HEK293 (cell line): ENCODE measurements at regions not wholly inside any gene's neighbourhood (a gene's known extent, or its start where the extent isn't known, plus 50 kb on each side); places are given as distances from the start of the nearest gene placed in this dataset.

Experiments
- CTCF ChIP-seq: fragments of 450-650 bp; formaldehyde crosslinking; IDR thresholded peaks from 2 replicates; pipeline ENCODE4 v1.5.1; 2016; ENCODE audit warnings: missing biosample characterization, missing genetic modification characterization
- KLF1 ChIP-seq: fragments of 450-650 bp; formaldehyde crosslinking; IDR thresholded peaks from 2 replicates; pipeline ENCODE4 v1.5.1; 2016; ENCODE audit warnings: missing biosample characterization, missing genetic modification characterization
- REST ChIP-seq: fragments of 450-650 bp; formaldehyde crosslinking; IDR thresholded peaks from 2 replicates; pipeline ENCODE4 v1.5.1; 2016; ENCODE audit warnings: missing biosample characterization, missing genetic modification characterization
- ZNF121 ChIP-seq: fragments of 450-650 bp; formaldehyde crosslinking; IDR thresholded peaks from 2 replicates; pipeline ENCODE4 v1.5.1; 2016; ENCODE audit warnings: missing biosample characterization, missing genetic modification characterization
- ZNF133 ChIP-seq: fragments of 450-650 bp; formaldehyde crosslinking; IDR thresholded peaks from 2 replicates; pipeline ENCODE4 v1.5.1; 2016; ENCODE audit warnings: missing biosample characterization, missing genetic modification characterization
- ZNF146 ChIP-seq: fragments of 450-650 bp; formaldehyde crosslinking; IDR thresholded peaks from 2 replicates; pipeline ENCODE4 v1.5.1; 2016; ENCODE audit warnings: missing biosample characterization, missing genetic modification characterization
- ZNF292 ChIP-seq: fragments of 450-650 bp; formaldehyde crosslinking; IDR thresholded peaks from 2 replicates; pipeline ENCODE4 v1.5.1; 2016; ENCODE audit warnings: low read depth, missing biosample characterization, missing genetic modification characterization, borderline replicate concordance
- ZNF549 ChIP-seq: fragments of 450-650 bp; IDR thresholded peaks from 2 replicates; pipeline ENCODE4 v1.5.1; 2018; ENCODE audit warnings: missing biosample characterization, missing genetic modification characterization, mild to moderate bottlenecking, inconsistent platforms, moderate library complexity
- ZNF560 ChIP-seq: fragments of 450-650 bp; formaldehyde crosslinking; IDR thresholded peaks from 2 replicates; pipeline ENCODE4 v1.5.1; 2017; ENCODE audit warnings: missing biosample characterization, missing genetic modification characterization, borderline replicate concordance
- ZNF701 ChIP-seq: fragments of 450-650 bp; formaldehyde crosslinking; IDR thresholded peaks from 2 replicates; pipeline ENCODE4 v1.5.1; 2016; ENCODE audit warnings: missing biosample characterization, missing genetic modification characterization
- ZNF776 ChIP-seq: fragments of 450-650 bp; formaldehyde crosslinking; IDR thresholded peaks from 2 replicates; pipeline ENCODE4 v1.5.0; 2017; ENCODE audit warnings: missing biosample characterization, missing genetic modification characterization, borderline replicate concordance
- TF ChIP-seq, protein P1 (sequence below): fragments of 450-650 bp; formaldehyde crosslinking; IDR thresholded peaks from 2 replicates; pipeline ENCODE4 v1.5.1; 2016; ENCODE audit warnings: missing biosample characterization, missing genetic modification characterization
- TF ChIP-seq, protein P2 (sequence below): fragments of 450-650 bp; formaldehyde crosslinking; IDR thresholded peaks from 2 replicates; pipeline ENCODE4 v1.5.1; 2016; ENCODE audit warnings: missing biosample characterization, missing genetic modification characterization

DNA sequence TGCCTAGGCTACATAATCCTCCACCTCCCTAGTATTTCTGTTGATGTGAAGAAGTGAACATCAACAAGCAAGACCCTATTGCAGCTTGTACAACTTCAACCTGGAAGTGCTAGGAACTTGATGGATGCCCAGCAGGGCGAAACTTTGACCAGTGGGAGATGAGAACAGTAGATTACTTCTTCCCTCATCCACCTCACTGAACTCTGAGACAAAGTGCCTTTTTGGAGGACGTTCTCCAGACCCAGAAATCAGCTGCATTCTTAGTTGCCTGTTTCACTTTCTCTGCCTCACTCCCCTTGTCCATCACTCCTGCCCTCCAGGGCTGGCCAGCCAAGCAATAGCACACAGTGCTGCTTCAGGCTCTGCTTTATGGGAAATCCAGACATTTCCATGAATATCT is 683.4 kb downstream of the GALC start:
- TF ChIP-seq CTCF (tag by site-specific recombination) (no peak), ZNF121 (tag by site-specific recombination) (no peak), KLF1 (tag by site-specific recombination) (no peak), ZNF133 (no peak), REST (tag by site-specific recombination) (no peak), ZNF701 (no peak), ZNF292 (tag by site-specific recombination) (no peak), ZNF549 (tag by site-specific recombination) (no peak), ZNF560 (no peak), ZNF776 (tag by site-specific recombination) (no peak), ZNF146 (no peak)
- TF ChIP-seq, protein P1, sequence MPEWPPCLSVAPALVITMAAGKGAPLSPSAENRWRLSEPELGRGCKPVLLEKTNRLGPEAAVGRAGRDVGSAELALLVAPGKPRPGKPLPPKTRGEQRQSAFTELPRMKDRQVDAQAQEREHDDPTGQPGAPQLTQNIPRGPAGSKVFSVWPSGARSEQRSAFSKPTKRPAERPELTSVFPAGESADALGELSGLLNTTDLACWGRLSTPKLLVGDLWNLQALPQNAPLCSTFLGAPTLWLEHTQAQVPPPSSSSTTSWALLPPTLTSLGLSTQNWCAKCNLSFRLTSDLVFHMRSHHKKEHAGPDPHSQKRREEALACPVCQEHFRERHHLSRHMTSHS (tag by site-specific recombination) = no peak
- TF ChIP-seq, protein P2, sequence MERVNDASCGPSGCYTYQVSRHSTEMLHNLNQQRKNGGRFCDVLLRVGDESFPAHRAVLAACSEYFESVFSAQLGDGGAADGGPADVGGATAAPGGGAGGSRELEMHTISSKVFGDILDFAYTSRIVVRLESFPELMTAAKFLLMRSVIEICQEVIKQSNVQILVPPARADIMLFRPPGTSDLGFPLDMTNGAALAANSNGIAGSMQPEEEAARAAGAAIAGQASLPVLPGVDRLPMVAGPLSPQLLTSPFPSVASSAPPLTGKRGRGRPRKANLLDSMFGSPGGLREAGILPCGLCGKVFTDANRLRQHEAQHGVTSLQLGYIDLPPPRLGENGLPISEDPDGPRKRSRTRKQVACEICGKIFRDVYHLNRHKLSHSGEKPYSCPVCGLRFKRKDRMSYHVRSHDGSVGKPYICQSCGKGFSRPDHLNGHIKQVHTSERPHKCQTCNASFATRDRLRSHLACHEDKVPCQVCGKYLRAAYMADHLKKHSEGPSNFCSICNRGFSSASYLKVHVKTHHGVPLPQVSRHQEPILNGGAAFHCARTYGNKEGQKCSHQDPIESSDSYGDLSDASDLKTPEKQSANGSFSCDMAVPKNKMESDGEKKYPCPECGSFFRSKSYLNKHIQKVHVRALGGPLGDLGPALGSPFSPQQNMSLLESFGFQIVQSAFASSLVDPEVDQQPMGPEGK (tag by site-specific recombination) = no peak
